ENCODE measurements at regions not wholly inside any gene's neighbourhood (a gene's known extent, or its start where the extent isn't known, plus 50 kb on each side); places are given as distances from the start of the nearest gene placed in this dataset.

GRCh38 chr4:63563288-63564014 is 845.8 kb downstream of the TECRL start:
- H3K4me3 ChIP-seq: no peak overlapping the region
- DNase-seq: no peak
- H3K4me1 ChIP-seq: no peaks in the 10 kb centered on the region
- H3K36me3 ChIP-seq: no peaks in the 10 kb centered on the region
- intact Hi-C loops (cut with DNase I; ENCODE audit: low total_unique reads): no loop called here
- no peaks in the 10 kb centered on the region for H3K27me3 ChIP-seq (replicated peaks in 1 of 7)
- 43 to 62% (median 57%) methylated on average over 4 of the region's 4 CpGs for WGBS, 5 donors
- H3K9me3 ChIP-seq: peaks cover 0 to 28% (median 9%) of the 10 kb centered on the region in 8 donors
- TF ChIP-seq POLR2AphosphoS5 (IDR thresholded peaks at IDR 0.05) (no peak), CTCF (IDR thresholded peaks at IDR 0.05 in 8 of 11, conservative IDR thresholded peaks at IDR 0.05 in 3 of 11) (no peak), POLR2A (IDR thresholded peaks at IDR 0.05) (no peak)
- H3K27ac ChIP-seq: no peak overlapping the region

- TF ChIP-seq POLR2A (IDR thresholded peaks at IDR 0.05) (no peak), POLR2AphosphoS5 (IDR thresholded peaks at IDR 0.05) (no peak), CTCF (IDR thresholded peaks at IDR 0.05 in 8 of 11, conservative IDR thresholded peaks at IDR 0.05 in 3 of 11) (no peak)
- DNase-seq: no peak
- intact Hi-C loops (cut with DNase I; ENCODE audit: low total_unique reads): no loop called here
- Histone ChIP-seq H3K9me3 (peaks cover 0 to 25% (median 11%) of the 10 kb centered on the region in 8 donors), H3K36me3 (no peaks in the 10 kb centered on the region), H3K4me3 (no peak overlapping the region), H3K27ac (no peak overlapping the region), H3K27me3 (replicated peaks in 1 of 7) (no peaks in the 10 kb centered on the region), H3K4me1 (no peaks in the 10 kb centered on the region)
Measured at GRCh38 chr4:63558709-63559108, 850.5 kb downstream of the TECRL start.

- Histone ChIP-seq H3K27me3 (replicated peaks in 1 of 7) (no peaks in the 10 kb centered on the region), H3K27ac (no peak overlapping the region), H3K4me1 (no peaks in the 10 kb centered on the region), H3K36me3 (no peaks in the 10 kb centered on the region), H3K9me3 (peaks cover 0 to 23% (median 15%) of the 10 kb centered on the region in 8 donors), H3K4me3 (no peak overlapping the region)
- TF ChIP-seq POLR2A (IDR thresholded peaks at IDR 0.05): no peak
- TF ChIP-seq POLR2AphosphoS5 (IDR thresholded peaks at IDR 0.05): no peak
- TF ChIP-seq CTCF (IDR thresholded peaks at IDR 0.05 in 8 of 11, conservative IDR thresholded peaks at IDR 0.05 in 3 of 11): no peak
- no peak for DNase-seq
- 63 to 71% (median 71%) methylated on average over 4 of the region's 4 CpGs for WGBS, 5 donors
- intact Hi-C loops (cut with DNase I; ENCODE audit: low total_unique reads): no loop called here
Measured at GRCh38 chr4:63556332-63556731, 852.9 kb downstream of the TECRL start.

GRCh38 chr4:63553123-63553522 is 856.1 kb downstream of the TECRL start:
- DNase-seq: no peak
- intact Hi-C loops (cut with DNase I; ENCODE audit: low total_unique reads): no loop called here
- no peaks in the 10 kb centered on the region for H3K36me3 ChIP-seq
- no peaks in the 10 kb centered on the region for H3K4me1 ChIP-seq
- peaks cover 0 to 13% (median 6%) of the 10 kb centered on the region in 8 donors for H3K9me3 ChIP-seq
- H3K4me3 ChIP-seq: no peak overlapping the region
- H3K27ac ChIP-seq: no peak overlapping the region
- TF ChIP-seq POLR2A (IDR thresholded peaks at IDR 0.05) (no peak), CTCF (IDR thresholded peaks at IDR 0.05 in 8 of 11, conservative IDR thresholded peaks at IDR 0.05 in 3 of 11) (no peak), POLR2AphosphoS5 (IDR thresholded peaks at IDR 0.05) (no peak)
- H3K27me3 ChIP-seq (replicated peaks in 1 of 7): no peaks in the 10 kb centered on the region
